ENCODE measurements at regions not wholly inside any gene's neighbourhood (a gene's known extent, or its start where the extent isn't known, plus 50 kb on each side); places are given as distances from the start of the nearest gene placed in this dataset.

GRCh38 chr18:11502368-11502767, 107.0 kb upstream of the SLC35G4 start:
- TF ChIP-seq, protein P1, sequence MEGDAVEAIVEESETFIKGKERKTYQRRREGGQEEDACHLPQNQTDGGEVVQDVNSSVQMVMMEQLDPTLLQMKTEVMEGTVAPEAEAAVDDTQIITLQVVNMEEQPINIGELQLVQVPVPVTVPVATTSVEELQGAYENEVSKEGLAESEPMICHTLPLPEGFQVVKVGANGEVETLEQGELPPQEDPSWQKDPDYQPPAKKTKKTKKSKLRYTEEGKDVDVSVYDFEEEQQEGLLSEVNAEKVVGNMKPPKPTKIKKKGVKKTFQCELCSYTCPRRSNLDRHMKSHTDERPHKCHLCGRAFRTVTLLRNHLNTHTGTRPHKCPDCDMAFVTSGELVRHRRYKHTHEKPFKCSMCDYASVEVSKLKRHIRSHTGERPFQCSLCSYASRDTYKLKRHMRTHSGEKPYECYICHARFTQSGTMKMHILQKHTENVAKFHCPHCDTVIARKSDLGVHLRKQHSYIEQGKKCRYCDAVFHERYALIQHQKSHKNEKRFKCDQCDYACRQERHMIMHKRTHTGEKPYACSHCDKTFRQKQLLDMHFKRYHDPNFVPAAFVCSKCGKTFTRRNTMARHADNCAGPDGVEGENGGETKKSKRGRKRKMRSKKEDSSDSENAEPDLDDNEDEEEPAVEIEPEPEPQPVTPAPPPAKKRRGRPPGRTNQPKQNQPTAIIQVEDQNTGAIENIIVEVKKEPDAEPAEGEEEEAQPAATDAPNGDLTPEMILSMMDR (conservative IDR thresholded peaks at IDR 0.05 in 1 of 2, IDR thresholded peaks at IDR 0.05 in 1 of 2; ENCODE audit: low read depth in 1 of 2, low read length in 2 of 2): no peak
- TF ChIP-seq EZH2 (IDR thresholded peaks at IDR 0.05; ENCODE audit: low read length, missing control alignments): no peak
